Spleen (tissue), 7 donors: ENCODE measurements at regions not wholly inside any gene's neighbourhood (a gene's known extent, or its start where the extent isn't known, plus 50 kb on each side); places are given as distances from the start of the nearest gene placed in this dataset.

ENCODE experiments used
- POLR2A ChIP-seq, 3 donors: fragments of 450-650 bp; IDR thresholded peaks; one replicate each; pipeline ENCODE4 v1.5.1; 2017; ENCODE audit warnings: antibody characterized with exemption in 3 of 3, mild to moderate bottlenecking in 1 of 3
- POLR2AphosphoS5 ChIP-seq, 3 donors: sonication (generic); formaldehyde crosslinking; IDR thresholded peaks; one replicate each; pipeline ENCODE4 v1.5.1; 2017; ENCODE audit warnings: antibody characterized with exemption in 3 of 3
- TF ChIP-seq, protein P1 (sequence below), 11 experiments: fragments of 200-600 bp in 7 of 11; fragments of 450-650 bp in 4 of 11; sonication (generic) in 4 of 11; IDR thresholded peaks in 8 of 11; conservative IDR thresholded peaks in 3 of 11; 1 replicate in 7 of 11; 2 replicates in 4 of 11; pipeline versions ENCODE4 v1.4.0 to v1.8.0; 2016 to 2021; ENCODE audit warnings: antibody characterized with exemption in 11 of 11, inconsistent platforms in 4 of 11, mild to moderate bottlenecking in 1 of 11
- donor health status: DM: no; HTN: no; CAD: no; lungs with moderate emphysema.
- donor health status: DM: no; HTN: no; CAD: no.
- donor health status: DM: no; HTN: no; CAD: no.

DNA sequence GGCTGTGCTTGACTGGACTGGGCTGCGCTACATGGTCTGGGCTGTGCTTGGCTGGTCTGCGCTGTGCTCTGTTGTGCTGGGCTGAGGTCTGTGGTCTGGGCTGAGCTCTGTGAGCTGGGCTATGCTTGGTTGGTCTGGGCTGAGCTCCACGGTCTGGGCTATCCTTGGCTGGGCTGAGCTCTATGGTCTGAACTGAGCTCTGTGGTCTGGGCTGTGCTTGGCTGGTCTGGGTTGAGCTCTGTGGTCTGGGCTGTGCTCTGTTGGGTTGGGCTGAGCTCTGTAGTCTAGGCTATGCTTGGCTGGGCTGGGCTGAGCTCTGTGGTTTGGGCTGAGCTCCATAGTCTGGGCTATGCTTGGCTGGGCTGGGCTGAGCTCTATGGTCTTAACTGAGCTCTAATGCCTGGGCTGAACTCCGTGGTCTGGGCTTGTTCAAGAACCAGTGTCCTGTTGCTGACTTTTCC, 92.0 kb downstream of the PLXNA1 start:
- TF ChIP-seq, protein P1, sequence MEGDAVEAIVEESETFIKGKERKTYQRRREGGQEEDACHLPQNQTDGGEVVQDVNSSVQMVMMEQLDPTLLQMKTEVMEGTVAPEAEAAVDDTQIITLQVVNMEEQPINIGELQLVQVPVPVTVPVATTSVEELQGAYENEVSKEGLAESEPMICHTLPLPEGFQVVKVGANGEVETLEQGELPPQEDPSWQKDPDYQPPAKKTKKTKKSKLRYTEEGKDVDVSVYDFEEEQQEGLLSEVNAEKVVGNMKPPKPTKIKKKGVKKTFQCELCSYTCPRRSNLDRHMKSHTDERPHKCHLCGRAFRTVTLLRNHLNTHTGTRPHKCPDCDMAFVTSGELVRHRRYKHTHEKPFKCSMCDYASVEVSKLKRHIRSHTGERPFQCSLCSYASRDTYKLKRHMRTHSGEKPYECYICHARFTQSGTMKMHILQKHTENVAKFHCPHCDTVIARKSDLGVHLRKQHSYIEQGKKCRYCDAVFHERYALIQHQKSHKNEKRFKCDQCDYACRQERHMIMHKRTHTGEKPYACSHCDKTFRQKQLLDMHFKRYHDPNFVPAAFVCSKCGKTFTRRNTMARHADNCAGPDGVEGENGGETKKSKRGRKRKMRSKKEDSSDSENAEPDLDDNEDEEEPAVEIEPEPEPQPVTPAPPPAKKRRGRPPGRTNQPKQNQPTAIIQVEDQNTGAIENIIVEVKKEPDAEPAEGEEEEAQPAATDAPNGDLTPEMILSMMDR (IDR thresholded peaks at IDR 0.05 in 8 of 11, conservative IDR thresholded peaks at IDR 0.05 in 3 of 11): no peak
- TF ChIP-seq POLR2AphosphoS5 (IDR thresholded peaks at IDR 0.05): no peak
- no peak for TF ChIP-seq POLR2A (IDR thresholded peaks at IDR 0.05)
